IMR-90 (cell line): ENCODE measurements at regions not wholly inside any gene's neighbourhood (a gene's known extent, or its start where the extent isn't known, plus 50 kb on each side); places are given as distances from the start of the nearest gene placed in this dataset.

ENCODE experiments used
- CEBPB ChIP-seq: IDR thresholded peaks from 2 replicates; pipeline ENCODE4 v1.6.1; 2012; ENCODE audit warnings: low read depth, low read length, improper control_type of control experiment
- CHD1 ChIP-seq: IDR thresholded peaks from 2 replicates; pipeline ENCODE4 v1.6.1; 2012; ENCODE audit warnings: low read depth, low read length, improper control_type of control experiment
- CTCF ChIP-seq: conservative IDR thresholded peaks from 2 replicates; pipeline ENCODE4 v1.5.1; 2012; ENCODE audit warnings: mild to moderate bottlenecking, low read depth, low read length, improper control_type of control experiment
- MAZ ChIP-seq: IDR thresholded peaks from 2 replicates; pipeline ENCODE4 v1.6.1; 2012; ENCODE audit warnings: low read depth, mild to moderate bottlenecking, low read length, improper control_type of control experiment, moderate library complexity, borderline replicate concordance
- NFE2L2 ChIP-seq: fragments of 150-350 bp; IDR thresholded peaks from 2 replicates; pipeline ENCODE4 v1.6.1; 2016; ENCODE audit warnings: low read depth, mild to moderate bottlenecking, low read length
- POLR2A ChIP-seq: IDR thresholded peaks from 2 replicates; pipeline ENCODE4 v1.6.1; 2012; ENCODE audit warnings: mild to moderate bottlenecking, low read depth, low read length
- RAD21 ChIP-seq: IDR thresholded peaks from 2 replicates; pipeline ENCODE4 v1.6.1; 2012; ENCODE audit warnings: low read length, improper control_type of control experiment
- RCOR1 ChIP-seq: IDR thresholded peaks from 2 replicates; pipeline ENCODE4 v1.6.1; 2012; ENCODE audit warnings: mild to moderate bottlenecking, low read length, improper control_type of control experiment; ENCODE audit not compliant: insufficient replicate concordance
- RFX5 ChIP-seq: IDR thresholded peaks from 2 replicates; pipeline ENCODE4 v1.8.0; 2012; ENCODE audit warnings: low read depth, mild to moderate bottlenecking, low read length, moderate library complexity
- SMC3 ChIP-seq: fragments of 150-350 bp; IDR thresholded peaks from 2 replicates; pipeline ENCODE4 v1.6.1; 2016; ENCODE audit warnings: low read depth, mild to moderate bottlenecking, antibody characterized with exemption, low read length, moderate library complexity
- USF2 ChIP-seq: fragments of 150-350 bp; IDR thresholded peaks from 2 replicates; pipeline ENCODE4 v1.6.1; 2017; ENCODE audit warnings: mild to moderate bottlenecking, antibody characterized with exemption, low read length, low read depth

GRCh38 chr13:61135583-61135982, 280.1 kb downstream of the PCDH20 start:
- TF ChIP-seq CHD1 (no peak), CTCF (no peak), CEBPB (no peak), RFX5 (no peak), POLR2A (no peak), MAZ (no peak), RCOR1 (no peak), SMC3 (no peak), RAD21 (no peak), USF2 (no peak), NFE2L2 (no peak)
